ENCODE measurements at regions not wholly inside any gene's neighbourhood (a gene's known extent, or its start where the extent isn't known, plus 50 kb on each side); places are given as distances from the start of the nearest gene placed in this dataset.

DNA sequence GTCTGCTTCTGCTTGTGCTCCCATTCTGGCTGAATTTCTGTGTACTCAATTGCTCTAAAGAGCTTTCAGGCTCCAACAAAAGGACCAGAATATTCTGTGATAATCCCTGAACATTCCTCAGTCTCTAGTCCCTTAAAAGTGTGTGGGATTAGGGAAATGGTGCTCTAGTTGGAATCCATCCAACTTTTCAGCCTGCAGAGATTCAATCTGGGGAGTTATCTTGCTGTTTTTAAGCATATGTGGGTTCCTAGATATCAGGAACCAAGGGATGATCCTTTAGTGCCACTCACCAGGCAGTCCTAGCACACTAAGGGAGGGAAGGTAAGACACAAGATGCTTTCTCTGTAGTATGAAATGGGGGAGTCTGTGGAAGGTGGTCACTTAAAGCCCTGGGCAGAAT is 140.3 kb upstream of the SLC1A4 start:
- H3K27ac ChIP-seq (ENCODE audit: insufficient read depth, low read depth, low read length) = no peak overlapping the region
- no peaks in the 10 kb centered on the region for H3K27me3 ChIP-seq (ENCODE audit: control insufficient read depth in 2 of 2, insufficient read depth in 2 of 2, low read length in 2 of 2)
- no peak overlapping the region for H2AFZ ChIP-seq (ENCODE audit: low read depth, low read length)
- POLR2A ChIA-PET = no interaction called here
- BruUV-seq (replicated peaks) = no TSS peak
- no peaks in the 10 kb centered on the region for H3K9me3 ChIP-seq (replicated peaks; ENCODE audit: control insufficient read depth, insufficient read depth, low read length)
- no peaks in the 10 kb centered on the region for H3K79me2 ChIP-seq (ENCODE audit: control insufficient read depth, insufficient read depth, low read length)
- FAIRE-seq = no peak
- no peaks in the 10 kb centered on the region for H4K20me1 ChIP-seq (replicated peaks; ENCODE audit: control insufficient read depth, extremely low read depth, insufficient read depth, low read length)
- H3K36me3 ChIP-seq (ENCODE audit: control insufficient read depth in 2 of 2, extremely low read depth in 1 of 2, insufficient read depth in 2 of 2, low read length in 2 of 2) = no peaks in the 10 kb centered on the region
- intact Hi-C loops (cut with micrococcal nuclease) = no loop called here
- dilution Hi-C loops (cut with MboI; ENCODE audit: extremely low pct_ligation_motif_present, low sequenced_read_pairs) = no loop called here
- no peak overlapping the region for H3K4me2 ChIP-seq (ENCODE audit: insufficient read depth, low read length)
- DNase-seq (ENCODE audit: low read depth, low spot score) = no peak
- no peak for TF ChIP-seq FOS (IDR thresholded peaks at IDR 0.05; ENCODE audit: borderline replicate concordance, insufficient read depth, low read length)
- no peak for TF ChIP-seq POLR2A (IDR thresholded peaks at IDR 0.05; ENCODE audit: low read depth, low read length)
- TF ChIP-seq, protein P1, sequence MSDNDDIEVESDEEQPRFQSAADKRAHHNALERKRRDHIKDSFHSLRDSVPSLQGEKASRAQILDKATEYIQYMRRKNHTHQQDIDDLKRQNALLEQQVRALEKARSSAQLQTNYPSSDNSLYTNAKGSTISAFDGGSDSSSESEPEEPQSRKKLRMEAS (IDR thresholded peaks at IDR 0.05; ENCODE audit: insufficient read depth, insufficient read length) = no peak
- TF ChIP-seq GATA2 (IDR thresholded peaks at IDR 0.05; ENCODE audit: insufficient read depth, insufficient read length, low read depth, low read length) = no peak
- TF ChIP-seq EZH2 (IDR thresholded peaks at IDR 0.05; ENCODE audit: borderline replicate concordance, low read depth, low read length, severe bottlenecking) = no peak
- no peak for TF ChIP-seq JUN (IDR thresholded peaks at IDR 0.05; ENCODE audit: borderline replicate concordance, insufficient read depth, insufficient read length, low read depth)
- TF ChIP-seq, protein P2, sequence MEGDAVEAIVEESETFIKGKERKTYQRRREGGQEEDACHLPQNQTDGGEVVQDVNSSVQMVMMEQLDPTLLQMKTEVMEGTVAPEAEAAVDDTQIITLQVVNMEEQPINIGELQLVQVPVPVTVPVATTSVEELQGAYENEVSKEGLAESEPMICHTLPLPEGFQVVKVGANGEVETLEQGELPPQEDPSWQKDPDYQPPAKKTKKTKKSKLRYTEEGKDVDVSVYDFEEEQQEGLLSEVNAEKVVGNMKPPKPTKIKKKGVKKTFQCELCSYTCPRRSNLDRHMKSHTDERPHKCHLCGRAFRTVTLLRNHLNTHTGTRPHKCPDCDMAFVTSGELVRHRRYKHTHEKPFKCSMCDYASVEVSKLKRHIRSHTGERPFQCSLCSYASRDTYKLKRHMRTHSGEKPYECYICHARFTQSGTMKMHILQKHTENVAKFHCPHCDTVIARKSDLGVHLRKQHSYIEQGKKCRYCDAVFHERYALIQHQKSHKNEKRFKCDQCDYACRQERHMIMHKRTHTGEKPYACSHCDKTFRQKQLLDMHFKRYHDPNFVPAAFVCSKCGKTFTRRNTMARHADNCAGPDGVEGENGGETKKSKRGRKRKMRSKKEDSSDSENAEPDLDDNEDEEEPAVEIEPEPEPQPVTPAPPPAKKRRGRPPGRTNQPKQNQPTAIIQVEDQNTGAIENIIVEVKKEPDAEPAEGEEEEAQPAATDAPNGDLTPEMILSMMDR (IDR thresholded peaks at IDR 0.05; ENCODE audit: extremely low read depth in 1 of 2, insufficient read depth in 1 of 2, low read depth in 1 of 2, low read length in 2 of 2) = no peak
- TF ChIP-seq MYC (IDR thresholded peaks at IDR 0.05; ENCODE audit: low read depth, low read length) = no peak
- no peak for TF ChIP-seq POLR2AphosphoS5 (IDR thresholded peaks at IDR 0.05; ENCODE audit: insufficient read depth, low read depth, low read length)
- no peak overlapping the region for H3K4me3 ChIP-seq (replicated peaks in 1 of 3; ENCODE audit: insufficient read depth in 1 of 3, low read depth in 1 of 3, low read length in 3 of 3)
- H3K4me1 ChIP-seq (ENCODE audit: control insufficient read depth, extremely low read depth, insufficient read depth, low read length) = no peaks in the 10 kb centered on the region
- CTCF ChIA-PET = interaction anchor here (0.8 to 1.4 kb wide), 5 partner anchors 10 to 361 kb away, joined by 3 to 5 read pairs (median 4); no protein-coding TSS in a partner anchor
- H3K9ac ChIP-seq (replicated peaks; ENCODE audit: extremely low read depth, insufficient read depth, low read length) = no peak overlapping the region
- no peaks in the 10 kb centered on the region for H3K9me1 ChIP-seq (replicated peaks; ENCODE audit: control insufficient read depth, extremely low read depth, insufficient read depth, low read length)

All from endothelial cell of umbilical vein (primary cell).